Lower leg skin (tissue), 3 donors: ENCODE measurements at regions not wholly inside any gene's neighbourhood (a gene's known extent, or its start where the extent isn't known, plus 50 kb on each side); places are given as distances from the start of the nearest gene placed in this dataset.

ENCODE experiments used
- POLR2A ChIP-seq, 2 donors: fragments of 450-650 bp; IDR thresholded peaks; one replicate each; pipeline ENCODE4 v1.6.1; 2016 to 2017; ENCODE audit warnings: antibody characterized with exemption in 2 of 2, mild to moderate bottlenecking in 1 of 2, moderate library complexity in 1 of 2
- TF ChIP-seq, protein P1 (sequence below), 3 donors: fragments of 450-650 bp; IDR thresholded peaks; one replicate each; pipeline ENCODE4 v1.5.1; 2016; ENCODE audit warnings: antibody characterized with exemption in 3 of 3, mild to moderate bottlenecking in 3 of 3, moderate library complexity in 2 of 3

DNA sequence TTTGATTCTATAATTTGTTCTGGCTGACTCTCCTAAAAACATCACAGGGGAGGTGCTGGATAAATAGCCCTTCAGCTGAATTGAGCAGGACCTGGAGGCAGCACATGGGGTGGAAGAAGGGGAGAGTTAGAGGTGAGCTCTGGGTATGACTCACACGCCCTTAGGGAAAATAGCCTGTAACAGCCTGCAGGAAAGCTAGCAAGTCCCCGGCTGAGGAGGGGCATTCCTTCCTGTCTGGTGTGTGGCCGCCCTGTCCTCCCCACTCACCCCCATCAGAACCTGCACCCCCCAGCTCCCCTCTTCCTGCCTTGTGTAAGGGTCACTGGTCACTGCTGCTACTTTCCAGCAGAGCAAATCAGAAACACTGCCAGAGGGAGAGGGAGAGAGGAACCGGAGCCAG, 187.4 kb downstream of the C16orf95 start:
- TF ChIP-seq, protein P1, sequence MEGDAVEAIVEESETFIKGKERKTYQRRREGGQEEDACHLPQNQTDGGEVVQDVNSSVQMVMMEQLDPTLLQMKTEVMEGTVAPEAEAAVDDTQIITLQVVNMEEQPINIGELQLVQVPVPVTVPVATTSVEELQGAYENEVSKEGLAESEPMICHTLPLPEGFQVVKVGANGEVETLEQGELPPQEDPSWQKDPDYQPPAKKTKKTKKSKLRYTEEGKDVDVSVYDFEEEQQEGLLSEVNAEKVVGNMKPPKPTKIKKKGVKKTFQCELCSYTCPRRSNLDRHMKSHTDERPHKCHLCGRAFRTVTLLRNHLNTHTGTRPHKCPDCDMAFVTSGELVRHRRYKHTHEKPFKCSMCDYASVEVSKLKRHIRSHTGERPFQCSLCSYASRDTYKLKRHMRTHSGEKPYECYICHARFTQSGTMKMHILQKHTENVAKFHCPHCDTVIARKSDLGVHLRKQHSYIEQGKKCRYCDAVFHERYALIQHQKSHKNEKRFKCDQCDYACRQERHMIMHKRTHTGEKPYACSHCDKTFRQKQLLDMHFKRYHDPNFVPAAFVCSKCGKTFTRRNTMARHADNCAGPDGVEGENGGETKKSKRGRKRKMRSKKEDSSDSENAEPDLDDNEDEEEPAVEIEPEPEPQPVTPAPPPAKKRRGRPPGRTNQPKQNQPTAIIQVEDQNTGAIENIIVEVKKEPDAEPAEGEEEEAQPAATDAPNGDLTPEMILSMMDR (IDR thresholded peaks at IDR 0.05): no peak
- no peak for TF ChIP-seq POLR2A (IDR thresholded peaks at IDR 0.05)
